ENCODE measurements at regions not wholly inside any gene's neighbourhood (a gene's known extent, or its start where the extent isn't known, plus 50 kb on each side); places are given as distances from the start of the nearest gene placed in this dataset.

GRCh38 chr13:89113744-89114143 is 1442.6 kb downstream of the SLITRK5 start:
- no peak for DNase-seq (ENCODE audit: insufficient read length, low spot score)
- no peak for TF ChIP-seq CTCF (IDR thresholded peaks at IDR 0.05; ENCODE audit: insufficient read depth, missing control alignments)
- no peak for FAIRE-seq

- no peak for FAIRE-seq
- DNase-seq (ENCODE audit: insufficient read length, low spot score), result no peak
- no peak for TF ChIP-seq CTCF (IDR thresholded peaks at IDR 0.05; ENCODE audit: insufficient read depth, missing control alignments)
Observed at GRCh38 chr13:89115307-89115706, 1444.1 kb downstream of the SLITRK5 start.

- TF ChIP-seq CTCF (IDR thresholded peaks at IDR 0.05; ENCODE audit: insufficient read depth, missing control alignments), result no peak
- FAIRE-seq (no peak), DNase-seq (ENCODE audit: insufficient read length, low spot score) (no peak)
Observed at GRCh38 chr13:89136678-89137077, 1465.5 kb downstream of the SLITRK5 start.

GRCh38 chr13:89150362-89150761 is 1479.2 kb downstream of the SLITRK5 start:
- no peak for FAIRE-seq
- TF ChIP-seq CTCF (IDR thresholded peaks at IDR 0.05; ENCODE audit: insufficient read depth, missing control alignments), result no peak

GRCh38 chr13:89153941-89154340 is 1482.8 kb downstream of the SLITRK5 start:
- no peak for DNase-seq (ENCODE audit: insufficient read length, low spot score)
- FAIRE-seq, result no peak
- no peak for TF ChIP-seq CTCF (IDR thresholded peaks at IDR 0.05; ENCODE audit: insufficient read depth, missing control alignments)

More at GRCh38 chr13:89150362-89150761, 1479.2 kb downstream of the SLITRK5 start:
- no peak for DNase-seq (ENCODE audit: insufficient read length, low spot score)

GRCh38 chr13:89163096-89163495 is 1491.9 kb downstream of the SLITRK5 start:
- DNase-seq (ENCODE audit: insufficient read length, low spot score), result no peak
- no peak for TF ChIP-seq CTCF (IDR thresholded peaks at IDR 0.05; ENCODE audit: insufficient read depth, missing control alignments)
- no peak for FAIRE-seq

- FAIRE-seq (peak; percentile 6), DNase-seq (ENCODE audit: insufficient read length, low spot score) (no peak)
- TF ChIP-seq CTCF (IDR thresholded peaks at IDR 0.05; ENCODE audit: insufficient read depth, missing control alignments), result no peak
Observed at GRCh38 chr13:89165685-89166084, 1494.5 kb downstream of the SLITRK5 start.
